ENCODE measurements at regions not wholly inside any gene's neighbourhood (a gene's known extent, or its start where the extent isn't known, plus 50 kb on each side); places are given as distances from the start of the nearest gene placed in this dataset.

- TF ChIP-seq RARB (CRISPR knock-in tag; IDR thresholded peaks at IDR 0.05) (no peak), ISL1 (CRISPR knock-in tag; IDR thresholded peaks at IDR 0.05) (no peak), OSR1 (CRISPR knock-in tag; IDR thresholded peaks at IDR 0.05) (no peak), ZNF70 (CRISPR knock-in tag; IDR thresholded peaks at IDR 0.05) (no peak), GLIS3 (CRISPR knock-in tag; IDR thresholded peaks at IDR 0.05) (no peak)
- TF ChIP-seq, protein P1, sequence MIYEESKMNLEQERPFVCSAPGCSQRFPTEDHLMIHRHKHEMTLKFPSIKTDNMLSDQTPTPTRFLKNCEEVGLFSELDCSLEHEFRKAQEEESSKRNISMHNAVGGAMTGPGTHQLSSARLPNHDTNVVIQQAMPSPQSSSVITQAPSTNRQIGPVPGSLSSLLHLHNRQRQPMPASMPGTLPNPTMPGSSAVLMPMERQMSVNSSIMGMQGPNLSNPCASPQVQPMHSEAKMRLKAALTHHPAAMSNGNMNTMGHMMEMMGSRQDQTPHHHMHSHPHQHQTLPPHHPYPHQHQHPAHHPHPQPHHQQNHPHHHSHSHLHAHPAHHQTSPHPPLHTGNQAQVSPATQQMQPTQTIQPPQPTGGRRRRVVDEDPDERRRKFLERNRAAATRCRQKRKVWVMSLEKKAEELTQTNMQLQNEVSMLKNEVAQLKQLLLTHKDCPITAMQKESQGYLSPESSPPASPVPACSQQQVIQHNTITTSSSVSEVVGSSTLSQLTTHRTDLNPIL (CRISPR knock-in tag; IDR thresholded peaks at IDR 0.05; ENCODE audit: low read depth): no peak
- ATAC-seq: no peak
These were observed 118.0 kb downstream of the MIAT start for GRCh38 chr22:26775394-26775793.

DNA sequence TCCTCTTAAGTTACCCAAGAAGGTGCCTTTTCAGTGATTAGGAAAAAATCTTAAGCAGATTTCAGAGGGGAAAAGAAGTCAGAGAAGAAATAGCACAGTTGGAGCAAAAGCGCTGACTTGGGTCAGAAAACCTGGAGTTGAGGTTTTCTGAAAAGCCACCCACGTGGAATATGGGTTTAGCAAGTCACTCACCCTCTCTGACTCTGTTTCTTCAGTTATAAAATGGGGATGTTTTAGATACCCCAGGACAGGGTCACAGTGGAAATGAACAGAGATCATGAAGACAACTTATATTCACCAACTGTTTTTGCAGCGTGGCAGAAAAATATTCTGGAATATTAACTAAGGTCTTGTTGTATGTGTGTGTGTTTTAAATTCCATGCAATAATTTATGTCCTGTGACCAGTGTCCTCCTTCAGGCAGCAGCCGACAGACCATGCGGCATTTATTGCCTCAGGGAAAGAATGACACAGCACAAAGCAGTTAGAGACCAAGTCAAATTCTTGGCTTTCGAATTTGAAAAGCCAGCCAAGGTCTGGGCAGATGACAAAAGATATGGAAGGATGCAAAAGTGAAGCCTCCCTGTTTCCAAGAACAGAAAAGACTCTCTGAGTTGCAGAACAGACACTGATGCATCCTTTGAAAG, 119.9 kb downstream of the MIAT start:
- no peak for ATAC-seq
- TF ChIP-seq GLIS3 (CRISPR knock-in tag; IDR thresholded peaks at IDR 0.05) (no peak), ZFP3 (CRISPR knock-in tag; IDR thresholded peaks at IDR 0.05) (peak; percentile 61; the same call in 1 of the 2 replicates), ZNF70 (CRISPR knock-in tag; IDR thresholded peaks at IDR 0.05) (peak; percentile 53; the same call in 1 of the 2 replicates)
- TF ChIP-seq, protein P1 (CRISPR knock-in tag; IDR thresholded peaks at IDR 0.05; ENCODE audit: low read depth): no peak

DNA sequence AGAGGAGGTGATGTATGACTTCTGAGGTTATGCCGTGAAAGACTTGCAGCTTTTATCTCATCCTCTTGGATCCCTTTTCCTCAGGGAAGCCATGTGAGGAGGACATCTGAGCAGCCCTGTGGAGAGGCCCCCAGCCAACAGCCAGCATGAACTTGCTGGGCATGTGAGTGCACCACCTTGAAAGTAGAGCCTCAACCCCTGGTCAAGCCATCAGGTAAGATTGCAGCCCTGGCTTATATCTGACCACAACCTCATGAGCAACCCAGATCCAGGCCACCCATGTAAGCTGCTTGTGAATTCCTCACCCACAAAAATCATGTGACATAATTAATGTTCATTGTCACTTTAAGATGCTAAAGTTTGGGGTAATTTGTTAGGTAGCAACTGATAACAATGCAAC, 121.0 kb downstream of the MIAT start:
- ATAC-seq: no peak
- TF ChIP-seq, protein P2, sequence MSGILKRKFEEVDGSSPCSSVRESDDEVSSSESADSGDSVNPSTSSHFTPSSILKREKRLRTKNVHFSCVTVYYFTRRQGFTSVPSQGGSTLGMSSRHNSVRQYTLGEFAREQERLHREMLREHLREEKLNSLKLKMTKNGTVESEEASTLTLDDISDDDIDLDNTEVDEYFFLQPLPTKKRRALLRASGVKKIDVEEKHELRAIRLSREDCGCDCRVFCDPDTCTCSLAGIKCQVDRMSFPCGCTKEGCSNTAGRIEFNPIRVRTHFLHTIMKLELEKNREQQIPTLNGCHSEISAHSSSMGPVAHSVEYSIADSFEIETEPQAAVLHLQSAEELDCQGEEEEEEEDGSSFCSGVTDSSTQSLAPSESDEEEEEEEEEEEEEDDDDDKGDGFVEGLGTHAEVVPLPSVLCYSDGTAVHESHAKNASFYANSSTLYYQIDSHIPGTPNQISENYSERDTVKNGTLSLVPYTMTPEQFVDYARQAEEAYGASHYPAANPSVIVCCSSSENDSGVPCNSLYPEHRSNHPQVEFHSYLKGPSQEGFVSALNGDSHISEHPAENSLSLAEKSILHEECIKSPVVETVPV (CRISPR knock-in tag; IDR thresholded peaks at IDR 0.05): no peak
- TF ChIP-seq GLIS3 (CRISPR knock-in tag; IDR thresholded peaks at IDR 0.05): no peak

- TF ChIP-seq ESRRG (CRISPR knock-in tag; IDR thresholded peaks at IDR 0.05): no peak
- TF ChIP-seq ARNTL (CRISPR knock-in tag; IDR thresholded peaks at IDR 0.05; ENCODE audit: borderline replicate concordance, low read depth): no peak
- no peak for TF ChIP-seq POU6F1 (CRISPR knock-in tag; IDR thresholded peaks at IDR 0.05; ENCODE audit: borderline replicate concordance, low read depth)
- no peak for TF ChIP-seq BACH2 (CRISPR knock-in tag; IDR thresholded peaks at IDR 0.05; ENCODE audit: borderline replicate concordance)
- TF ChIP-seq, protein P2 (CRISPR knock-in tag; IDR thresholded peaks at IDR 0.05): no peak
- TF ChIP-seq ZNF70 (CRISPR knock-in tag; IDR thresholded peaks at IDR 0.05): no peak
- TF ChIP-seq OSR1 (CRISPR knock-in tag; IDR thresholded peaks at IDR 0.05): no peak
- TF ChIP-seq PPARA (CRISPR knock-in tag; IDR thresholded peaks at IDR 0.05; ENCODE audit: borderline replicate concordance): no peak
- no peak for TF ChIP-seq TOX (CRISPR knock-in tag; IDR thresholded peaks at IDR 0.05; ENCODE audit: borderline replicate concordance)
- TF ChIP-seq, protein P1 (CRISPR knock-in tag; IDR thresholded peaks at IDR 0.05; ENCODE audit: low read depth): no peak
- TF ChIP-seq CSDC2 (CRISPR knock-in tag; IDR thresholded peaks at IDR 0.05): no peak
- TF ChIP-seq, protein P3, sequence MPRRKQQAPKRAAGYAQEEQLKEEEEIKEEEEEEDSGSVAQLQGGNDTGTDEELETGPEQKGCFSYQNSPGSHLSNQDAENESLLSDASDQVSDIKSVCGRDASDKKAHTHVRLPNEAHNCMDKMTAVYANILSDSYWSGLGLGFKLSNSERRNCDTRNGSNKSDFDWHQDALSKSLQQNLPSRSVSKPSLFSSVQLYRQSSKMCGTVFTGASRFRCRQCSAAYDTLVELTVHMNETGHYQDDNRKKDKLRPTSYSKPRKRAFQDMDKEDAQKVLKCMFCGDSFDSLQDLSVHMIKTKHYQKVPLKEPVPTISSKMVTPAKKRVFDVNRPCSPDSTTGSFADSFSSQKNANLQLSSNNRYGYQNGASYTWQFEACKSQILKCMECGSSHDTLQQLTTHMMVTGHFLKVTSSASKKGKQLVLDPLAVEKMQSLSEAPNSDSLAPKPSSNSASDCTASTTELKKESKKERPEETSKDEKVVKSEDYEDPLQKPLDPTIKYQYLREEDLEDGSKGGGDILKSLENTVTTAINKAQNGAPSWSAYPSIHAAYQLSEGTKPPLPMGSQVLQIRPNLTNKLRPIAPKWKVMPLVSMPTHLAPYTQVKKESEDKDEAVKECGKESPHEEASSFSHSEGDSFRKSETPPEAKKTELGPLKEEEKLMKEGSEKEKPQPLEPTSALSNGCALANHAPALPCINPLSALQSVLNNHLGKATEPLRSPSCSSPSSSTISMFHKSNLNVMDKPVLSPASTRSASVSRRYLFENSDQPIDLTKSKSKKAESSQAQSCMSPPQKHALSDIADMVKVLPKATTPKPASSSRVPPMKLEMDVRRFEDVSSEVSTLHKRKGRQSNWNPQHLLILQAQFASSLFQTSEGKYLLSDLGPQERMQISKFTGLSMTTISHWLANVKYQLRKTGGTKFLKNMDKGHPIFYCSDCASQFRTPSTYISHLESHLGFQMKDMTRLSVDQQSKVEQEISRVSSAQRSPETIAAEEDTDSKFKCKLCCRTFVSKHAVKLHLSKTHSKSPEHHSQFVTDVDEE (CRISPR knock-in tag; IDR thresholded peaks at IDR 0.05): no peak
- no peak for TF ChIP-seq TCF4 (CRISPR knock-in tag; IDR thresholded peaks at IDR 0.05; ENCODE audit: borderline replicate concordance)
- no peak for TF ChIP-seq ZNF565 (CRISPR knock-in tag; conservative IDR thresholded peaks at IDR 0.05; ENCODE audit: low read depth)
- no peak for ATAC-seq
These were observed 121.7 kb downstream of the MIAT start for GRCh38 chr22:26779108-26779507.
